Suppressor macrophage treated with lipopolysaccharide for 1 hour (primary cell): ENCODE measurements at regions not wholly inside any gene's neighbourhood (a gene's known extent, or its start where the extent isn't known, plus 50 kb on each side); places are given as distances from the start of the nearest gene placed in this dataset.

ENCODE experiments used
- DNase-seq, 3 donors: peaks; one replicate each; pipeline ENCODE4 v3.0.0-alpha.2; 2020 to 2022

DNA sequence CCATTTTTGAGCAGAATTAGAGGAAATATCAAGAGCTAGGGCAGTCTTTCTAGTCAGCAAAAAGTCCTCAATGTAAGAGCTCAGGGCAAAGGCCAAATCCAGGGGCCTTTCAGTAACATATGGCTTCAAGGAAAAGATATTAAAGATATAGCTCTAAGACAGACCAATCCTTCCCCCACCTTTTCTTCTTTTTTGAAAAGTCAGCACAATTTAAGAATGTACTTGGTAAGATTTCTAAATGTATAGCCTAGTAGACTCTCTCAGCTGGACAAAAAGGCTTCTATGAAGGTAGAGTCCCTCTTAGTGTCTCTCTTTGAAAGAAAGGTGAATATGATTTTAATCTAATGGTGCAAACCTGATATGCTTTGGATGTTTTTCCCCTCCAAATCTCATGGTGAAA is 515.7 kb downstream of the VRK1 start:
- no peak for DNase-seq

DNA sequence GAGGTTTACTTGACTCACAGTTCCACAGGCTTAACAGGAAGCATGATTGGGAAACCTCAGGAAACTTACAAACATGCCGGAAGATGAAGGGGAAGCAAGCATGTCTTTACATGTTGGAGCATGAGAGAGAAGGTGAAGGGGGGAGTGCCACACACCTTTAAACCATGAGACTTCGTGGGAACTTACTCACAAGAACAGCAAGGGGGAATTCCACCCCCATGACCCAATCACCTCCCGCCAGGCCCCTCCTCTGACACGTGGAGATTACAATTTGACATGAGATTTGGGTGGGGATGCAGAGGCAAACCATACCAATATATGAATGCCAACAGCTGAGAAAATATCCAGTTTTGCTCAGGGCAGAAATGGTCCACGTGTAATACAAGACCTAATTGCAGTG is 518.6 kb downstream of the VRK1 start:
- no peak for DNase-seq

DNA sequence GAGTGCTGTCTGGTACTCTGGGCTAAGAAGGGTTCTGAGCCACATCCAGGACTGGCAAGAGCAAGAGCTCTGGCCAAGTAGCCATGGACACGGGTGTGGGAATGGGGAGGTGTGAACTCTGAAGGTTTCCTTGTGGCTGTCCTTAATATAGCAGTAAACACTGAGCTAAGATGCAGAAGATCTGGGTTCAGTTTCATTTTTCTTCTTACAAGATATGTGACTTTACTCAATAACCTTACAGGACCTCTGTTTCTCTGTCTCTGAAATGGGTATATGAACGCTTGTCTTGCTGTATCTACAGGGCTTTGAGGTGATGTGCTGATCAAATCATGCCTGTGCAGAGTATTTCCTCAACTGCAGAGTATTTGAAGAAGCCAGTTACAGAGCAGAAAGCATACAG is 521.2 kb downstream of the VRK1 start:
- DNase-seq, result no peak

DNA sequence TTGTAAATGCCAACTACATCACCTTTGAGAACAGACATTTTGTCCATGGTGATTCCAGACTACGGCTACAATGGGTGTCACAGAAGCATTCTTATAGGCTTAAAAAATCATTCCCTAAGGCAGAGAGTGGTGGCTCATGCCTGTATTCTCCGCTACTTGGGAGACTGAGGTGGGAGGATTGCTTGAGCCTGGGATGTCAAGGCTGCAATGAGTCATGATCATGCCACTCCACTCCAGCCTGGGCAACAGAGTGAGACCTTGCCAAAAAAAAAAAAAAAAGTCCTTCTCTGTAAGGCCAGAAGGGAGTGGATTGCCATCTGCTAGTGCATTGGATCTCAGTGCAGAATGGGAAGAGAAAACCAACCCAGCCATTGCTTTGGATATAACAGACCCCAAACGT is 522.5 kb downstream of the VRK1 start:
- no peak for DNase-seq

DNA sequence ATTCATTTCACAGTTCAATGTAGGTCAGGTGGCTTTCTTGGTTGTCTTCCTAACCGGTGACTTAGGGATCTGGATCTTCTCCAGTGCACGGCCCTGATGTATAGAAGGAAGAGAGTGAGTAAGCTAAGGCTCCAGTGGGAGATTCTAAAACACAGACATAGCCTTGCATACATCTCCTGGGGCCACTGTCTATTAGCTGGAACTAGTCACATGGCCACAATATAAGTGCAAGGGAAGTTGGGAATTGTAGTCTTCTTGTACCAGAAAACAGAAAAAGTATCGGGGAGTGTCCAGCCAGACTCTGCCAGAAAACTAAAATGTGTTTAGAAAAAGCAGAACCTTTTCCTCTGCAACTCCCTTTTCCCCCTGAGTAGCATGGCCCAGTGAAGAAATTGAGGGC is 531.6 kb downstream of the VRK1 start:
- no peak for DNase-seq

DNA sequence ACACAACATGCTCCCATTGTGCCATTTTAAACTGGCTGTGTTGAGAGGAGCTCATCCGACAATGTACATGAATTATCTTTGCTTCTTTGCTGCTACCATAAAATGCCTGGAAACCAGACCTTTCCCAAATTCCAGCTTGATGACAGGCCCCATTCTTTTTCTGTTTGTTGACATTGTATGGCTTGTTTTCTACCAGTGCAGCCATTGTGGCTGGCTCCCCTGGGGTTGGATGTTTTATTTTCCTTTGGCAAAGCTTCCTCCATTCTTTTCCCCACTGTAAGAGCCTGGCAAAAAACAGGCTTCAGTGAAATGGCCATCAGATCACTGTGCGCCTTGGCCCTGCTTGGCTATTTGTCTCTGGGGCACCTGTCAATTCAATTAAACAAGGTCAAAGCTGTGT is 532.5 kb downstream of the VRK1 start:
- DNase-seq, result no peak

DNA sequence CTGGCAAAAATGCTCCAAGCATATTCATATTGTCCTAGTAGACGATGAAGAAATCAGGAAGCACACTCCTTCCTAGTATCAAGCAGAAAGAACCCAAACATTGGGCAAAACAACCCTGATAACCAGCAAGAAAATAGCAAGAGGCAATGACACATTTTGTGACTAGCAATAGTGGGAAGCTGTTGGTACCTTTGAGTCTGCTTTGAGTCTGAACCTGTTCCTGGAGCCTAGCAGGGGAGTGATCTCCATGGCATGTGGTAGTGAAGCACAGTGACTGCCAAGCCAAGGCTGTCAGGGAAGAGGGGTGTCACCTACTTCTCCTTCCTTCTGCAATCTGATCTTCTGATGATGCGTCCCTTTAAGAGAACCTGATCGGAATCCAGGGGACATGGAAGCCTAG is 533.9 kb downstream of the VRK1 start:
- no peak for DNase-seq

DNA sequence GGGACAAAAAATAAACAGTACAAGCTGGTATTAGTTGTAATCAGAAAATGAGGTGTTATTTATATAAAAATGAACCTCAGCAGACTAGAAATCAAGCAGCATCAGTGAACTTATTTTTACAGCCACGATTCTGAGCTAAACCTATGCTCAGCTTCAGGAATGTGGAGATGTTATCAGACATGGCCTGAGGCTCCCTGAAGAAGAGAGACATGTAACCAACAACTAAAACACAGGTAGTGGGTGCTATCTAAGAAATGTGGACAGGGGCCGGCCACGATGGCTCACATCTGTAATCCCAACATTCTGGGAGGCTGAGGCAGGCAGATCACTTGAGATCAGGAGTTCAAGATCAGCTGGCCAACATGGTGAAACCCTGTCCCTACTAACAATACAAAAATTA is 534.3 kb downstream of the VRK1 start:
- no peak for DNase-seq

DNA sequence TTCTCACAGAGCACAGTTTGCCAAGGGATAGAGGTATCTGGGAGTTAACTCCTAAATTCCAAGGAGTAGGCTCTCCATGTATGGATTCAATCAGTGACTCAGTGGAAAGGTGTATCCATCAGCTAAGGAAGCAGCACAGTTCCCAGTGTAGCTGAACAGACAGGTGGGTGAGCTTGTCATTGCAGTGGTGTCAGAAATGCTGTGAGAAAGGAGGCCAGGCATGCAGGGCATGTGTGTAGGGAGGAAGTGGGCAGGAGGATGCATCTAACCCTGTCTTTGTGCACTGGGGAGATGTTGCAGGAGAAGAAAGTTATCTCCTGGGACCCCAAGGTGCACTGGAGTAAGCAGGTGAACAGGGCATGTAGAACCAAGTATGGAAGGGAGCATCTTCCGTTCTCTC is 539.0 kb downstream of the VRK1 start:
- no peak for DNase-seq

DNA sequence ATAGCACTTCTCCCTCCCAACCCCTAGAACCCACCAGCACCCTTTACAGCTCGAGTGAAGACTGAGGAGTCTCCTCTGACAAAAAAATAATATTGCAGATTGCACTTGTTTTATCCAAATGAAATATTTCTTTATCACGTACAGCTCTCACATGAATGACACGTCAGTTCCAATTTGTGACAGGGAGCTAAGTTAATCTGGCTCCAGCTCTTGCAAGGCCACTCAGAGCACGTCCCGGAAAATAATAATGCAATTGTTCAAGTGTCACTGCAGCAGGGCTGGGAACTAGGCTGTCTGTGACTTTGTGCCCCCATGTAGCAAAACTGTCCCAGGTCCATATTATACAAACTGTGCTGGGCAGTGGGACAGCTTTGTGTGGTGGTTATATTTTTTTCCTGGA is 539.6 kb downstream of the VRK1 start:
- DNase-seq, result no peak

DNA sequence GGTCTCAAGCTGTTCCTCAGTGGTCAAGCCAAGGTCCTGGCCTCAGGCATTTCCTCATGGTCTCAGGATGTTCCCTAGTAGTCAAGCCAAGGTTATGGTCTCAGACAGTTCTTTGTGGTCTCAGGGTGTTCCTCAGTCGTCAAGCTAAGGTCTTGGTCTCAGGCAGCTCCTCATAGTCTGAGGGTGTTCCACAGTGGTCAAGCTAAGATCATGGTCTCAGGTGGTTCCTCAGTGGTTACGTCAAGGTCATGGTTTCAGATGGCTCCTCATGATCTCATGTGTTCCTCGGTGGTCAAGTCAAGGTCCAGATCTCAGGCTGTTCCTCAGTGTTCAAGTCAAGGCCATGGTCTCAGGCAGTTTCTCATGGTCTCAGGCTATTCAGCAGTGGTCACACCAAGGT is 540.1 kb downstream of the VRK1 start:
- no peak for DNase-seq

DNA sequence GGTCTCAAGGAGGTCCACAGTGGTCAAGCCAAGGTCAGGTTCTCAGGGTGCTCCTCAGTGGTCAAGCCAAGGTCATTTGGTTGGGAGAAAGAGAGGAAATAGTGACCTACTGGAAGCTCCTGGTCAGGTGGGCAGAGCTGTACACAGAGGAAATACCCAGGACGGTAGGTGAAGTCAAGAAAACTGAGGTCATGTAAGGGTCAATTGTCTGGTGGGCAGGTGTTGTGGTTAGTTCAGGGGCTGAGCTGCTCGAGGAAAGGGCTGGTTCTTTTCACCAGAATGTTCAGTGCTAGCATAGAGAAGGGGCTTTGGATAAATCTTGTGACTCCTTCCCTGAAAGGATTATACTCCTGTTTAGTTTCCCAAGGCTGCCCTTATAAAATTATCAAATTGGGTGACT is 540.5 kb downstream of the VRK1 start:
- no peak for DNase-seq

DNA sequence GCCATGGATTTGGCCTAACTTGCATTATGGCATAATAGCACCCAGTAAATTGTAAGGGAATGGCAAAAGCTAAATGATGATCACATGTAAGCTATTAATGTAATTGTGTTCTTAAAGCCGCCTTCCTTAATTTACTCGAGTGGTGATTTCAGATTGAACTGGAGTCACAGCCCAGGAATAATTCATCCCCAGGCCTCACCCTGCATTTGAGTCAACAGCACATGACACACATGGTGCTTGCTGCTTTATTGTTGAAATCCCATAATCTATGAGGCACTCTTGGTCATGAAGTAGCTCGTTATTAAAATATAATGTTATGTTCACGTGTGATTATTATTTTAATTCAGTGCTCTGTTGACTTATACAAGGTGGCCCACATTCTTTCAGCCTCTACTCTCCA is 547.5 kb downstream of the VRK1 start:
- DNase-seq, result no peak

DNA sequence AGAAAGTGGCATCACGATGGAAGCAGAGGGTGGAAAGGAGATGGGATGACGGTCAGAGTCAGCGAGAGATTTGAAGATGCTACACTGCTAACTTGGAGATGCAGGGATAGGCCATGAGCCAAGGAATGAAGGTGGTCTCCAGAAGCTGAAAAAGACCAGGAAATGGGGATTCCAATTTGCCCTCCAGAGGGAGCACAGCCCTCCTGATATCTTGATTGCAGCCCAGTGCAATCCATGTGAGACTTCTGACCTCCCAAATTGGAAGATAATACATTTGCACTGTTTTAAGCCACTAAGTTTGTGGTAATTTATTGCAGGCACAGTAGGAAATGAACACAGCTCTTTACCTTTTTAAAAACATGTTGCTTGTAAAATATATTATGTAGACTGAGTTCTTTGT is 549.5 kb downstream of the VRK1 start:
- DNase-seq, result no peak

DNA sequence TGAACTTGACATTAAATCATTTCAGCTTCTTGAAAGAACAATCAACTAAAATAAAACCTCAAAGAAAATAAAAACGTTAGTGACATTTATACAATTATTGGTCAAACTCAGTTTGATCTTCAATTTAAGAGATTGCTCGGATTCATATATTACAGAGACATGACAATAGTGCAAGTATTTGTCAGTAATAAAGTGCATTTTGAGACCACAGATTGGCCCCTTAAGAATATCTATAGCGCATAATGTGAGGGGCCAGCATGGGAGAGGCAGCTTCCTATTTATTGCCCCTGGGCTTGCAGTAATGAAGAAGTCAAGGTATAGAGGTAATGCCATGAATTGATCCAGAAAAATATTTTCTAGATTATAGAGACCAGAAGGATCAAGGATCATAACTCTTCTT is 552.3 kb downstream of the VRK1 start:
- no peak for DNase-seq

DNA sequence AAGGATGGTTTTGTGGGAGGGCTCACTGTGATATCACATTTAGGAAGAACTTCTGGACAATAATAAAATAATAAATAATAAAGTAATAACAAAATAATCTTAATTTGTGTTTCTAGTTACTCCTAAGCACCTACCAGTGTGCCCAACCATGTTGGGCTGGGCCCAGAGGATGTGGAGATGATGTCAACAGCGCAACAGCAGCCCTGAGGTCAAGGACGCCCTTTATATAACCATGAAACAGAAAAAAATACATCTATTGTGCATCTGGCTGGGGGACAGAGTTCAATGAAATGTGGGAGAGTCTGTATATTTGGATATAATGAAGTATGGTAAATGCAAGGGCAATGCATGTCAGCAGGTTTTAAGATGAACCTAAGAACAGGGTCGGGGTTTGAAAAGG is 552.8 kb downstream of the VRK1 start:
- no peak for DNase-seq

DNA sequence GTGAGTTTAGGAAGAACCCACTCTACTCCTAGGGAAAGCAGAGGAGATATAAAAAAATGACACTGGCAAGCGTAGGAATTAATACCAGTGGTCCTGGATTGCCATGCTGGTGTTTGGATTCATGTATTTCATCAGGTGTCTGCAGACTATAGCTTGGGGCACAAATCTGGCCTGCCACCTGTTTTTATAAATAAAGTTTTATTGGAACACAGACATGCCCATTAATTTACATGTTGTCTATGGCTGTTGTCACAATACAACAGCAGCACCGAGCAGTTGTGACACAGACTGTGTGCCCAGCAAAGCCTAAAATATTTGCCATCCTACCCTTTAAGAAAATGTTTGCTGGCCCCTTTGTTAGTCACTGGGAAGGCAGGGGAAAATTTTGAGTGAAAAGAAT is 553.2 kb downstream of the VRK1 start:
- no peak for DNase-seq

DNA sequence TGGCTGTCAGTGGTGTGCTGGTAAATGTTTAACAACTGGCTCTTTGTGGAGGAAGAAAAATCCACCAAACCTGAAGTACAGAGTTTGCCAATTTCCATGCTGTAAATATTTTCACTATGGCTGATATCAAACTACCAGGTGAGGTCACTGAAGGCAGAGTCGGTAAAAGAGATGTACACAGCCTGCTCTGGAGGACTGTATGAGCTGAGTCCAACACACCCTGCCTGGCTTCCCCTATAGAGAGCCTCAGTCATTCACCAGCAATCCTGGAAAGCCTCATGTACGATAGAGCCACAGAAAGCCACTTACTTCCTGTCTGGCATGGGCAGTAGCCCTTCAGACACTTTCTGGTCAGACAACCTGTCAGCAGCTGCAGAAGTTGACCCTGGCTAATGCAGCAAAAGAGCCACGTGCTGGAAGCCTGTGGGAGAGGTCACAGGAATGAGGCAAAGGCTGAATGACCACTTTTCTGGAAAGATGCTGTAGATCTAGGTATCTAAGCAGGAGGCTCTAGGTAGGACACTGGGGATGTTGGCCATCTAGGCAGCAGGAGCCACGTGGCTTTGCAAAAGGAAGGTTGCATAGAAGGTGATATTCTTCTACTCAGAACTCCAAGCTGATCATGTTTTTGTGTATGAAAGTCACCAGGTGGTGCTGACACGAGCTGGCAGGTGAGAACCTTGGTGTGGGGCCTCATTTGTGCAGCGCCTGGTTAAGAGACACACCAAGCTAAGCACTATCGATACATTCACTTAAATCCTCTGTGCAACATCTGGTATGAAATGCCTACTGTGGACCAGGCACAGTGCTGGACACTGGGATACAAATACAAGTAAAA is 553.9 kb downstream of the VRK1 start:
- DNase-seq, result no peak

DNA sequence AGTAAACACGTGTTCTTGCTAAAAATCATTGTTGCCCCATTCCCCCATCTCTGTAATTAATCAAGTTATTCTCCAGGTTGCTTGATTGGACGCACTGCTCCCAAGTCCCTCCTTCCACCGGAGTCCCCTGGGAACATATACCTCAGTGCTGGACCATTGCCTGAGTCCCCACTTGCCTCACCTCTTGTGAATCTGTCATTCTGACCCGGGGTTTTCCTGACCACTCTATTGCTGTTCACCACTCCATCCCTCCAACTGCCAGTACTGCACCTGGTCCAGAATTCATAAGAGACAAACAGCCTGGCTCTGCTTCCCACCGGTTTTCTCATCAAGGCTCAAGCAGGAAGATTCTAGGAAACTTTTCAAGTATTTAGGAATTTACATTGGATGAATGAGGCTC is 555.9 kb downstream of the VRK1 start:
- DNase-seq, result no peak

DNA sequence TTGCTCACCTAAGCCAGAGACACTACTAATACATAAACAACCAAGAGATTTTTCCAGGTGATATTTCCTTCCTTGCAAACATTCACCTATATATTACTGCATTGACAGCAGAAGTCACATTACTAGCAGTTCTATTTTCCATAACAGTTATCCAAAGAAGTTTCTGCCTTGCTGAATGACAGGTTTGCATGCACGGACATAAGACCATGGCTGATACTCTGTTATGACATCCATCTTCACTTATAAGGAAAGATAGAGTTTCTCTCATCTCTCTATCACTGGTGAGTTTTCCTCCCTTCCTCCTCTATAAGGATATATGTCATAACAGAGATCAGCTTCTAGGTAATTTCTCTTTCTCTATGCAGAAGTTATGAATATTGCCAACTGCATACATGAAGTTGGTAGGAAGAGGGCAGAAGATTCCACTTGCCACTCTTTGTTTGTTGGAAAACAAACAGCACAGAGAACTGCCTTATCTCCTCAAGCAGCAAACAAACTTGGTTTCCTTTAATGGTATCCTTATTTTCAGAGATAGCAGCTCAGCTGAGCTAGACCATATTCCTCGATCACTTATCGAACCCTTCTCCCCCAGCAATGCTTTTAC is 557.0 kb downstream of the VRK1 start:
- no peak for DNase-seq

DNA sequence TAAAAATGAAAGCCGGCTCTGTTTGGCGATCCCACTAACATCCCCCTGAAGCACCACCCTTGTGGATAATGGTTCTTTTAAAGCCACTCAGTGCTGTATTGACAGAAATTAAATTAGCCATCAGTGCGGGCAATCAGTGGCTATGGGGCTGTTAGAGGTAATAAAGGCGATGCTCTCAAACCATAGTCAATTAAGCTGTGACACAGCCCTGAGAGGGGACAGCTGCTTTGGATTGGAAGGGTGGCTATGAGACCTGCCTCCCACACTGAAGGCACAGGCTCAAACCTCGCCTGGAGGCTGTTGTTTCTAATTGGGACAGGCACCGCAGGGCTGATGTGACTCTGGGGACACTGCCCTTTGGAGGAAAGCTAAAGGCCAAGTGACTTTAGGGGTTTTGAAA is 562.2 kb downstream of the VRK1 start:
- DNase-seq, result no peak

DNA sequence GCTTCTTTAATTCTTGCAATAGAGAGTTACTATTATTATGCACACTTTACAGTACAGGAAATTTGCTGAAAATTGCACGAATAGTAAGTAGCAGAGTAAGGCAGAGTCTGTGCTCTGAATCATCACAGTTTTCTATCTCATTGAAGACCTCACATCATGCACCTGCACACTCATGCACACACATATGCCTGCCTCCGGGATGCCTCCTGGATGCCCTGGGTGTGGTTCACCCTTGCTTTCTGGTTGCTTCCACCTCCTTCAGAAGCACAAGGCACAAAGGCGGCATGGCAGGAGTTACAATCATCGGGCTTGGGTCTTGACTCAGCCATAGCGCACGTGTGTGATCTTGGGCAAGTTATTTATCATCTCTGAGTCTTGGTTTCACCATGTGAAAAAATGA is 564.0 kb downstream of the VRK1 start:
- no peak for DNase-seq

DNA sequence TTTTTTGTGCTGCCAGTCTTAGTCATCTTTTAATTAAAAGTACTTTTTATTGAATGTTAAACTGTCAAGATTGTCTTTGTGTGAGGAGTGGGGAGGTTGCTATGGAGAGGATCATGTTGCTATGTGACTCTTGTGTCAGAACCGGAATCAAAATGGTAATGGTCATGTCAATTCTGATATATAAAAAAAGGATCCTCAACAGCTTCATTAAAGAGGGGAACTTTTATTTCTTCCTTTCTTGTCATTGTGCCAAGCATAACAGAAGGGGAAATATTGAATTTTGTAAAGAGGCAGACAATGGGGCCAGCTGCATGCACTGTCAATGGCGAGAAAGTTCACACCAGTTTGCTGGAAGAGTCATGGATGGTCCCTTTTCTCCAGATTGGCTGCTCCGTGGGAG is 564.8 kb downstream of the VRK1 start:
- no peak for DNase-seq

DNA sequence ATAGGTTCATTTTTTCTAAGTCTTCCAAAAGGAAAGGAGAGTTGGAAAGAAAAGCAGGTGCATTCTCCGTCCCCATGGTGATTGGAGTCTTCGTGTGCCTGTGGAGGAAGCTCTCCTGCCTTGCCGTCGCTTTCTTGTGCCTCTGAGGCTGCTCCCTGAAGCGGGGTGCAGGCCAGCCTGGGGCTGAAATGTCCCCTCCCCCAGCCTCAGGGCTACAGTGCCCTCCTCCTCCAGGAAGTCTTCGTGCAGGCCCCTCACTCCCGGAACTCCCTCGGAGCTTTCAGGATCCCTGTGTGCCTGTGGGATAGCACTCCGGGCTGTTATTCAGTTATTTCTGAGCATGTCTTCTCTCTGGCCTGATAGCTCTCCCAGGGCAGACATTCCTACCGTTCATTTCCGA is 569.2 kb downstream of the VRK1 start:
- DNase-seq, result no peak

DNA sequence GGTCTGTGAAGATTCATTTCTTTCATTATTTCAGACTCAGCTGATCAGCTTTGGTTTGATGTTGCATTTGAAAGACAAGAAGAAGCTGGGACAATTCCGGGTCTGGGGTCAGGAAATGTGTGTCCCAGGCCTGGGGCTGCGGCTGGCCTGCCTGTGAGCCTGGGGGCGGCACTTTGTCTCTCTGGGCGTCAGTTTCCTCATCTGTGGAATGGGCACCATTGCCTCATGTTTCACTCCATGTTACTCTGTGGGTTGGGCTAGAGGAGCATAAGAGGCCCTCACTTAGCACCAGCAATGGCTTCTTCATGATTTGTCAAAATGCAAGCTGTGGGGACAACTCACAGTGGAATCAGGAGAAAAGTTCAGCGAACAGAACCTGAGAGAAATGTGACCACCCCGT is 570.1 kb downstream of the VRK1 start:
- no peak for DNase-seq
